ENCODE measurements at regions not wholly inside any gene's neighbourhood (a gene's known extent, or its start where the extent isn't known, plus 50 kb on each side); places are given as distances from the start of the nearest gene placed in this dataset.

- no peak for TF ChIP-seq CTCF (tag by site-specific recombination; IDR thresholded peaks at IDR 0.05)
- TF ChIP-seq MYNN (tag by site-specific recombination; IDR thresholded peaks at IDR 0.05; ENCODE audit: borderline replicate concordance) = no peak
- TF ChIP-seq PATZ1 (tag by site-specific recombination; IDR thresholded peaks at IDR 0.05) = no peak
- TF ChIP-seq ZNF362 (tag by site-specific recombination; IDR thresholded peaks at IDR 0.05) = no peak
- no peak for TF ChIP-seq ZNF2 (tag by site-specific recombination; IDR thresholded peaks at IDR 0.05)
- no peak for TF ChIP-seq ZNF23 (tag by site-specific recombination; IDR thresholded peaks at IDR 0.05; ENCODE audit: borderline replicate concordance)
- TF ChIP-seq ZNF626 (tag by site-specific recombination; IDR thresholded peaks at IDR 0.05) = no peak
- no peak for TF ChIP-seq ZNF292 (tag by site-specific recombination; IDR thresholded peaks at IDR 0.05; ENCODE audit: borderline replicate concordance, low read depth)
Measured at GRCh38 chr12:29863665-29864064, 79.9 kb upstream of the TMTC1 start.

Data from HEK293 (cell line).